NCI-H2081 treated with DMSO at 0.1 percent for 48 hours (cell line): ENCODE measurements at regions not wholly inside any gene's neighbourhood (a gene's known extent, or its start where the extent isn't known, plus 50 kb on each side); places are given as distances from the start of the nearest gene placed in this dataset.
"Not testable (repeated sequence)": the region's sequence is repeated elsewhere in the genome, so short reads cannot be mapped to it uniquely, and the experiment has no call there.

Experiments used
- DNase-seq: peaks from one replicate; lab custom pipeline; 2025; lab: John Stamatoyannopoulos, UW

GRCh38 chr7:119712886-119713462 lies 560.0 kb upstream of the KCND2 start:
- no peak for DNase-seq

GRCh38 chr7:119713606-119714005 lies 559.4 kb upstream of the KCND2 start:
- no peak for DNase-seq

- DNase-seq = no peak
Observed at GRCh38 chr7:119720541-119720940, 552.4 kb upstream of the KCND2 start.

- DNase-seq = no peak
Observed at GRCh38 chr7:119724041-119724792, 548.8 kb upstream of the KCND2 start.

- DNase-seq = no peak
Observed at GRCh38 chr7:119733127-119733879, 539.7 kb upstream of the KCND2 start.

GRCh38 chr7:119737390-119737789 lies 535.6 kb upstream of the KCND2 start:
- no peak for DNase-seq

GRCh38 chr7:119745280-119745679 lies 527.7 kb upstream of the KCND2 start:
- not testable (repeated sequence) for DNase-seq

- DNase-seq = no peak
Observed at GRCh38 chr7:119748251-119748860, 524.6 kb upstream of the KCND2 start.

GRCh38 chr7:119748991-119749390 lies 524.0 kb upstream of the KCND2 start:
- DNase-seq = no peak

GRCh38 chr7:119756687-119757086 lies 516.3 kb upstream of the KCND2 start:
- no peak for DNase-seq

- no peak for DNase-seq
Observed at GRCh38 chr7:119758254-119758653, 514.7 kb upstream of the KCND2 start.

- no peak for DNase-seq
Observed at GRCh38 chr7:119761776-119762175, 511.2 kb upstream of the KCND2 start.

GRCh38 chr7:119782286-119782685 lies 490.7 kb upstream of the KCND2 start:
- DNase-seq = no peak

GRCh38 chr7:119783799-119784198 lies 489.2 kb upstream of the KCND2 start:
- no peak for DNase-seq

GRCh38 chr7:119802147-119802546 lies 470.8 kb upstream of the KCND2 start:
- no peak for DNase-seq

GRCh38 chr7:119825091-119825655 lies 447.8 kb upstream of the KCND2 start:
- DNase-seq = no peak

GRCh38 chr7:119826547-119826946 lies 446.4 kb upstream of the KCND2 start:
- no peak for DNase-seq

- no peak for DNase-seq
Observed at GRCh38 chr7:119838444-119838843, 434.5 kb upstream of the KCND2 start.

GRCh38 chr7:119842337-119842736 lies 430.6 kb upstream of the KCND2 start:
- DNase-seq = no peak

- no peak for DNase-seq
Observed at GRCh38 chr7:119842786-119843185, 430.2 kb upstream of the KCND2 start.

GRCh38 chr7:119861385-119861784 lies 411.6 kb upstream of the KCND2 start:
- DNase-seq = no peak

- DNase-seq = no peak
Observed at GRCh38 chr7:119868387-119868786, 404.6 kb upstream of the KCND2 start.
